Upper lobe of left lung (tissue), 6 donors: ENCODE measurements at regions not wholly inside any gene's neighbourhood (a gene's known extent, or its start where the extent isn't known, plus 50 kb on each side); places are given as distances from the start of the nearest gene placed in this dataset.

Experiments
- ATAC-seq, 2 donors: fragments of 200-7000 bp; cut with Tn5 transposase; one replicate each; pipeline ENCODE4 v1.9.1; 2022; ENCODE audit warnings: mild to moderate bottlenecking in 2 of 2, moderate library complexity in 2 of 2; ENCODE audit not compliant: low FRiP score in 2 of 2
- DNase-seq, 2 donors: peaks; one replicate each; pipeline ENCODE4 v3.0.0-alpha.2; 2019 to 2020
- H3K27ac ChIP-seq, 4 donors: fragments of 200-600 bp; sonication (generic); one replicate each; pipeline ENCODE4 v1.5.1; 2016 to 2019
- H3K27me3 ChIP-seq, 4 donors: fragments of 200-600 bp; sonication (generic); one replicate each; pipeline ENCODE4 v1.5.1; 2017 to 2019
- H3K36me3 ChIP-seq, 4 donors: fragments of 200-600 bp; sonication (generic); one replicate each; pipeline ENCODE4 v1.5.1; 2016 to 2019
- H3K4me1 ChIP-seq, 4 donors: fragments of 200-600 bp; sonication (generic); one replicate each; pipeline ENCODE4 v1.5.1; 2018 to 2019
- H3K4me3 ChIP-seq, 4 donors: fragments of 200-600 bp; sonication (generic); one replicate each; pipeline ENCODE4 v1.5.1; 2017 to 2019; ENCODE audit warnings: mild to moderate bottlenecking in 2 of 4, moderate library complexity in 1 of 4
- H3K9me3 ChIP-seq, 4 donors: fragments of 200-600 bp; sonication (generic); one replicate each; pipeline ENCODE4 v1.5.1; 2018 to 2019
- EP300 ChIP-seq, 4 donors: sonication (generic); formaldehyde crosslinking; IDR thresholded peaks; one replicate each; pipeline ENCODE4 v1.5.1; 2017; ENCODE audit warnings: antibody characterized with exemption in 4 of 4, control low read depth in 2 of 4
- POLR2A ChIP-seq, 4 donors: fragments of 450-650 bp; IDR thresholded peaks; one replicate each; pipeline ENCODE4 v1.5.1; 2016 to 2017; ENCODE audit warnings: antibody characterized with exemption in 4 of 4, mild to moderate bottlenecking in 2 of 4
- POLR2AphosphoS5 ChIP-seq, 2 donors: sonication (generic); formaldehyde crosslinking; IDR thresholded peaks; one replicate each; pipeline ENCODE4 v1.5.1; 2017; ENCODE audit warnings: antibody characterized with exemption in 2 of 2
- WGBS, 2 donors: methylation state at CpG; one replicate each; pipeline ENCODE4 v1.1.5; 2017 to 2018; 5-methylcytosine and 5-hydroxymethylcytosine counted together
- TF ChIP-seq, protein P1 (sequence below), 6 experiments: fragments of 450-650 bp in 4 of 6; fragments of 200-600 bp in 2 of 6; sonication (generic) in 2 of 6; IDR thresholded peaks; one replicate each; pipeline ENCODE4 v1.5.1; 2016 to 2019; ENCODE audit warnings: antibody characterized with exemption in 6 of 6
- donor health status: DM: no; HTN: no; CAD: no; lungs with moderate emphysema.
- donor health status: DM: no; HTN: yes; CAD: no; lungs with severe emphysema.

DNA sequence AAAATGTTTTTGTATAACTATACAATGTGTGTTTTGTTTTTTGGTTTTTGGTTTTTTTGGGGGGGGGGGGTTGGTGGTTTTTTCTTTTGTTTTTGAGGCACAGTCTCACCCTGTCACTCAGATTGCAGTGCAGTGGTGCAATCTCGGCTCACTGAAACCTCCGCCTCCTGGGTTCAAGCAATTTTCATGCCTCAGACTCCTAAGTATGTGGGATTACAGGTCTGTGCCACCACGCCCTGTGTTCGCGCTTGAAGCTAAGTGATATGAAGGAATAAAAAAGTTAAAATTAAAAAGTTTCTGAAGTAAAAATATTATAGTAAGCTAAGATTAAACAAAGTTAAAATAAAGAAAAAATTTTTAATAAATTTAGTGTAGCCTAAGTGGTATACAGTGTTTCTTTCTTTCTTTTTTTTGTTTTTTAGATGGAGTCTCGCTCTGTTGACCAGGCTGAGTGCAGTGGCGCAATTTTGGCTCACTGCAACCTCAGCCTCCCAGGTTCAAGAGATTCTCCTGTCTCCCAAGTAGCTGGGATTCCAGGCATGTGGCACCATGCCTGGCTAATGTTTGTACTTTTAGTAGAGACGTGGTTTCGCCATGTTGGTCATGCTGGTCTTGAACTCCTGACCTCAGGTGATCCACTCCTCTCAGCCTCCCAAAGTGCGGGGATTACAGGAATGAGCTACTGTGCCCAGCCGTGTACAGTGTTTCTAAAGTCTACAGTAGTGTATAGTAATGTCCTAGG is 53.9 kb upstream of the TEX55 start:
- H3K27me3 ChIP-seq, result no peaks in the 10 kb centered on the region
- H3K27ac ChIP-seq, result no peak overlapping the region
- WGBS, 2 donors, result 84 to 85% methylated on average over 11 of the region's 11 CpGs
- no peak for TF ChIP-seq POLR2AphosphoS5 (IDR thresholded peaks at IDR 0.05)
- no peak for TF ChIP-seq EP300 (IDR thresholded peaks at IDR 0.05)
- TF ChIP-seq POLR2A (IDR thresholded peaks at IDR 0.05), result no peak
- TF ChIP-seq, protein P1, sequence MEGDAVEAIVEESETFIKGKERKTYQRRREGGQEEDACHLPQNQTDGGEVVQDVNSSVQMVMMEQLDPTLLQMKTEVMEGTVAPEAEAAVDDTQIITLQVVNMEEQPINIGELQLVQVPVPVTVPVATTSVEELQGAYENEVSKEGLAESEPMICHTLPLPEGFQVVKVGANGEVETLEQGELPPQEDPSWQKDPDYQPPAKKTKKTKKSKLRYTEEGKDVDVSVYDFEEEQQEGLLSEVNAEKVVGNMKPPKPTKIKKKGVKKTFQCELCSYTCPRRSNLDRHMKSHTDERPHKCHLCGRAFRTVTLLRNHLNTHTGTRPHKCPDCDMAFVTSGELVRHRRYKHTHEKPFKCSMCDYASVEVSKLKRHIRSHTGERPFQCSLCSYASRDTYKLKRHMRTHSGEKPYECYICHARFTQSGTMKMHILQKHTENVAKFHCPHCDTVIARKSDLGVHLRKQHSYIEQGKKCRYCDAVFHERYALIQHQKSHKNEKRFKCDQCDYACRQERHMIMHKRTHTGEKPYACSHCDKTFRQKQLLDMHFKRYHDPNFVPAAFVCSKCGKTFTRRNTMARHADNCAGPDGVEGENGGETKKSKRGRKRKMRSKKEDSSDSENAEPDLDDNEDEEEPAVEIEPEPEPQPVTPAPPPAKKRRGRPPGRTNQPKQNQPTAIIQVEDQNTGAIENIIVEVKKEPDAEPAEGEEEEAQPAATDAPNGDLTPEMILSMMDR (IDR thresholded peaks at IDR 0.05), result no peak
- no peaks in the 10 kb centered on the region for H3K36me3 ChIP-seq
- no peaks in the 10 kb centered on the region for H3K4me1 ChIP-seq
- DNase-seq (no peak), ATAC-seq (no peak)
- H3K4me3 ChIP-seq, result no peak overlapping the region
- no peaks in the 10 kb centered on the region for H3K9me3 ChIP-seq

DNA sequence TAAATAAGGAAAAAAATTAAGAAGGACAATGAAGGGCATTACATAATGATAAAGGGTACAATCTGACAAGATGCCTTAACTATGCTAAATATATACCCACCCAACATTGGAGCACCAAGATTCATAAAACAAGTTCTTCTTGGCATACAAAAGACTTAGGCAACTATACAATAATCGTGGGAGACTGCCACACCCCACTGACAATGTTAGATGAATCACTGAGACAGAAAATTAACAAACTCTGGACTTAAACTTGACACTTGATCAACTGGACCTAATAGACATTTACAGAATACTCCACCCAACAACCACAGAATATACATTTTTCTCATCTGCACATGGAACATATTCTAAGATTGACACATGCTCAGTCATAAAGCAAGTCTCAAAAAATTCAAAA is 53.2 kb upstream of the IGSF11 start:
- ATAC-seq, result no peak
- WGBS, 2 donors, result 64 to 79% methylated on average over 1 of the region's 1 CpG
- Histone ChIP-seq H3K27ac (no peak overlapping the region), H3K4me1 (no peaks in the 10 kb centered on the region), H3K9me3 (no peaks in the 10 kb centered on the region), H3K27me3 (no peaks in the 10 kb centered on the region), H3K4me3 (no peak overlapping the region), H3K36me3 (no peaks in the 10 kb centered on the region)
- no peak for DNase-seq
- no peak for TF ChIP-seq POLR2AphosphoS5 (IDR thresholded peaks at IDR 0.05)
- TF ChIP-seq EP300 (IDR thresholded peaks at IDR 0.05), result no peak

DNA sequence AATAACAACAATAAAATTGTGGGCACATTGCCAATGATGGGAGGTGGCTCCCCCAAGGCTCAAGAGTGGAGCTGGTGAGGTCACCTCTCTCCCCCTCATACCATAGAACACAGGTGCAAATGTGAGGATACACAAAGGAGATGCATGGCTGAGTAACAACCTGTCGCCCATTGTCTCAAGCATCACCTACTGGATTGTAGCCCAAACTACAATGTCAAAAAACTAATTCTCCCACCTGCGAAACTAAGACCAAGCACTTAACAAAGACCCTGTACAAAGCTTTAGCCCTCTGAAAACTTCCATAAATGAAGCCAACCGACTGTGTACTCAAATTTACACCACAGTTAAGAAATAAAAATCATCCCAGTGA is 50.4 kb upstream of the IGSF11 start:
- H3K27me3 ChIP-seq, result no peaks in the 10 kb centered on the region
- 85 to 94% methylated on average over 3 of the region's 3 CpGs for WGBS, 2 donors
- H3K27ac ChIP-seq, result no peak overlapping the region
- no peak for TF ChIP-seq POLR2A (IDR thresholded peaks at IDR 0.05)
- no peak for TF ChIP-seq POLR2AphosphoS5 (IDR thresholded peaks at IDR 0.05)
- no peaks in the 10 kb centered on the region for H3K36me3 ChIP-seq
- ATAC-seq (no peak), DNase-seq (no peak)
- H3K4me1 ChIP-seq, result no peaks in the 10 kb centered on the region
- no peaks in the 10 kb centered on the region for H3K9me3 ChIP-seq
- H3K4me3 ChIP-seq, result no peak overlapping the region

DNA sequence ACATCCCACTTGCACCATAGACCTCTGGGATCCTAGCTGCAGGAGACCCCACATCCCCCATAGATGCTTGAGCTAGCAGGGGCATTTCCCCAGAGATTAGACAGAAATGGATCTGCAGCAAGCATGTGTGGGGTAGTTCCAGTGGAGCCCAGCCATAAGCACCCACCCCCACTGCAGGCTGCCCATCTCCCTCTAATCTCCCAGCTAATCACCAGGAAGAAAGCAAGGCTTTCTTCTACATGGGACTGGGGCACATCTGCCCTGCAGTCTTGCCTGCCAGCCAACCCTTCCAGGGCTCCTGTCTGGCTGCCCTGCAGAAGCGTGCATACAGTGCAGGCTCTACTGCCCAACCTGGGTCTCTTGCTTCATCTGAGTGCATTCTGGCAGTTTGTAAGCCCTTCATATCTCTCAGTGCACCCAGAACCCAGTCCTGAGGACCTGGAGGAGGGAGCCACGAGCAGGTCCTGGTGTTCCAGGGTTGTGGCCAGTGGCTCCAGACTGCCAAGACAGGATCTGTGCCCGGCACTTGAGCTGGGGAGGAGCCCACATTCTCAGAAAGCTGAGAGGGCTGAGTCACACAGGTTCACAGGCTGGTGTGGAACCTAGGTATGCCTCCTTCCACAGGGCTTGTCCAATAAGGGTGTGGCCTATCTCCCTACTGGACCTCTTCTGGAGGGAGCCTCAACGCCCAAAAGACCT is 49.9 kb upstream of the IGSF11 start:
- peak; percentile 43 to 85 for ATAC-seq
- DNase-seq, result peak in 1 of 2 donors; percentile 62
- Histone ChIP-seq H3K4me1 (no peaks in the 10 kb centered on the region), H3K27me3 (no peaks in the 10 kb centered on the region), H3K27ac (no peak overlapping the region), H3K4me3 (no peak overlapping the region), H3K9me3 (no peaks in the 10 kb centered on the region), H3K36me3 (no peaks in the 10 kb centered on the region)
- 10 to 62% methylated on average over 1 to 4 of the region's 4 CpGs for WGBS, 2 donors
- TF ChIP-seq POLR2A (IDR thresholded peaks at IDR 0.05) (no peak), EP300 (IDR thresholded peaks at IDR 0.05) (no peak), POLR2AphosphoS5 (IDR thresholded peaks at IDR 0.05) (no peak)
- TF ChIP-seq, protein P1 (IDR thresholded peaks at IDR 0.05), result no peak
